SU-DHL-6 (cell line): ENCODE measurements at regions not wholly inside any gene's neighbourhood (a gene's known extent, or its start where the extent isn't known, plus 50 kb on each side); places are given as distances from the start of the nearest gene placed in this dataset.

Source experiments
- H2AFZ ChIP-seq: fragments of 200-600 bp; sonication (generic); 2 replicates; pipeline ENCODE4 v1.6.1; 2014; ENCODE audit warnings: low read depth, mild to moderate bottlenecking, moderate library complexity, mixed read lengths, antibody characterized with exemption, low read length; ENCODE audit not compliant: severe bottlenecking
- H3F3A ChIP-seq: fragments of 200-600 bp; shearing (Covaris generic); 2 replicates; pipeline ENCODE4 v1.6.0; 2016; ENCODE audit warnings: antibody characterized with exemption, mild to moderate bottlenecking; ENCODE audit not compliant: insufficient read depth
- H3K27ac ChIP-seq: fragments of 200-600 bp; sonication (generic); 2 replicates; pipeline ENCODE4 v1.5.1; 2016; ENCODE audit warnings: low read depth, mild to moderate bottlenecking, low read length, moderate library complexity, mixed read lengths
- H3K27me3 ChIP-seq: fragments of 200-600 bp; sonication (generic), shearing (Covaris generic); 2 replicates; pipeline ENCODE4 v1.6.0; 2014; ENCODE audit warnings: mild to moderate bottlenecking, low read length
- H3K36me3 ChIP-seq: fragments of 200-600 bp; sonication (generic); 2 replicates; pipeline ENCODE4 v1.6.1; 2014; ENCODE audit warnings: mild to moderate bottlenecking, low read length, mixed read lengths
- H3K4me2 ChIP-seq: fragments of 300-600, 200-600 bp; shearing (Covaris generic), sonication (generic); 2 replicates; pipeline ENCODE4 v1.6.0; 2014; ENCODE audit warnings: low read length, low read depth, mild to moderate bottlenecking; ENCODE audit not compliant: poor library complexity, severe bottlenecking
- H3K4me3 ChIP-seq: fragments of 200-600 bp; sonication (generic); 2 replicates; pipeline ENCODE4 v1.5.1; 2014; ENCODE audit warnings: antibody characterized with exemption, low read length, mild to moderate bottlenecking, mixed read lengths; ENCODE audit not compliant: insufficient read depth, poor library complexity, severe bottlenecking
- H3K79me2 ChIP-seq: fragments of 200-600 bp; sonication (generic); 2 replicates; pipeline ENCODE4 v1.6.1; 2014; ENCODE audit warnings: mild to moderate bottlenecking, low read length, moderate library complexity; ENCODE audit not compliant: insufficient read depth
- H3K9ac ChIP-seq: fragments of 200-600 bp; sonication (generic); 2 replicates; pipeline ENCODE4 v1.7.0; 2014; ENCODE audit warnings: mild to moderate bottlenecking, low read length
- H3K9me2 ChIP-seq: fragments of 200-600 bp; sonication (generic); replicated peaks from 2 replicates; pipeline ENCODE4 v1.6.1; 2014; ENCODE audit warnings: low read length; ENCODE audit not compliant: insufficient read depth
- H3K9me3 ChIP-seq: fragments of 200-600 bp; sonication (generic); 2 replicates; pipeline ENCODE4 v1.6.1; 2014; ENCODE audit warnings: low read length, mixed read lengths; ENCODE audit not compliant: insufficient read depth
- H4K20me1 ChIP-seq: fragments of 200-600 bp; sonication (generic); 2 replicates; pipeline ENCODE4 v1.6.1; 2014; ENCODE audit warnings: low read depth, mild to moderate bottlenecking, antibody characterized with exemption, low read length, moderate library complexity, mixed read lengths
- CTCF ChIP-seq: fragments of 200-600 bp; sonication (generic); IDR thresholded peaks from one replicate; pipeline ENCODE4 v1.5.1; 2017; ENCODE audit warnings: antibody characterized with exemption, mild to moderate bottlenecking, low read length, moderate library complexity; ENCODE audit not compliant: insufficient read depth, poor library complexity, severe bottlenecking
- EZH2phosphoT487 ChIP-seq: fragments of 200-600 bp; sonication (generic), shearing (Covaris generic); conservative IDR thresholded peaks from 2 replicates; pipeline ENCODE4 v1.6.1; 2018; ENCODE audit warnings: mild to moderate bottlenecking, antibody characterized with exemption, low read length, moderate library complexity, mixed read lengths

GRCh38 chr11:45424411-45425180 is 138.5 kb upstream of the SYT13 start:
- no peak for TF ChIP-seq CTCF
- no peak for TF ChIP-seq EZH2phosphoT487
- H3K27ac ChIP-seq = no peak overlapping the region
- H3F3A ChIP-seq = no peaks in the 10 kb centered on the region
- no peak overlapping the region for H3K4me2 ChIP-seq
- no peak overlapping the region for H3K9ac ChIP-seq
- H3K36me3 ChIP-seq = no peaks in the 10 kb centered on the region
- H4K20me1 ChIP-seq = no peaks in the 10 kb centered on the region
- no peaks in the 10 kb centered on the region for H3K27me3 ChIP-seq
- no peak overlapping the region for H3K4me3 ChIP-seq
- H2AFZ ChIP-seq = no peak overlapping the region
- H3K79me2 ChIP-seq = no peaks in the 10 kb centered on the region
- H3K9me3 ChIP-seq = peaks cover 4% of the 10 kb centered on the region; the same call in 1 of the 2 replicates
- no peaks in the 10 kb centered on the region for H3K9me2 ChIP-seq

GRCh38 chr11:45423475-45424120 is 137.5 kb upstream of the SYT13 start:
- H2AFZ ChIP-seq = no peak overlapping the region
- H3K27me3 ChIP-seq = no peaks in the 10 kb centered on the region
- H3K4me2 ChIP-seq = no peak overlapping the region
- H3K9me2 ChIP-seq = no peaks in the 10 kb centered on the region
- no peaks in the 10 kb centered on the region for H3K36me3 ChIP-seq
- no peak for TF ChIP-seq CTCF
- TF ChIP-seq EZH2phosphoT487 = no peak
- no peak overlapping the region for H3K9ac ChIP-seq
- H3K79me2 ChIP-seq = no peaks in the 10 kb centered on the region
- no peak overlapping the region for H3K27ac ChIP-seq
- no peak overlapping the region for H3K4me3 ChIP-seq
- no peaks in the 10 kb centered on the region for H3F3A ChIP-seq
- H3K9me3 ChIP-seq = peaks cover 4% of the 10 kb centered on the region; the same call in 1 of the 2 replicates
- H4K20me1 ChIP-seq = no peaks in the 10 kb centered on the region

GRCh38 chr11:45423036-45423435 is 136.9 kb upstream of the SYT13 start:
- no peak overlapping the region for H3K4me3 ChIP-seq
- H3K9ac ChIP-seq = no peak overlapping the region
- H3K9me2 ChIP-seq = no peaks in the 10 kb centered on the region
- H3K79me2 ChIP-seq = no peaks in the 10 kb centered on the region
- H3K27ac ChIP-seq = no peak overlapping the region
- TF ChIP-seq CTCF = no peak
- TF ChIP-seq EZH2phosphoT487 = no peak
- H4K20me1 ChIP-seq = no peaks in the 10 kb centered on the region
- H3K36me3 ChIP-seq = no peaks in the 10 kb centered on the region
- H3K9me3 ChIP-seq = peaks cover 4% of the 10 kb centered on the region; the same call in 1 of the 2 replicates
- no peak overlapping the region for H3K4me2 ChIP-seq
- no peak overlapping the region for H2AFZ ChIP-seq
- no peaks in the 10 kb centered on the region for H3K27me3 ChIP-seq
- no peaks in the 10 kb centered on the region for H3F3A ChIP-seq
